ENCODE measurements at regions not wholly inside any gene's neighbourhood (a gene's known extent, or its start where the extent isn't known, plus 50 kb on each side); places are given as distances from the start of the nearest gene placed in this dataset.

DNA sequence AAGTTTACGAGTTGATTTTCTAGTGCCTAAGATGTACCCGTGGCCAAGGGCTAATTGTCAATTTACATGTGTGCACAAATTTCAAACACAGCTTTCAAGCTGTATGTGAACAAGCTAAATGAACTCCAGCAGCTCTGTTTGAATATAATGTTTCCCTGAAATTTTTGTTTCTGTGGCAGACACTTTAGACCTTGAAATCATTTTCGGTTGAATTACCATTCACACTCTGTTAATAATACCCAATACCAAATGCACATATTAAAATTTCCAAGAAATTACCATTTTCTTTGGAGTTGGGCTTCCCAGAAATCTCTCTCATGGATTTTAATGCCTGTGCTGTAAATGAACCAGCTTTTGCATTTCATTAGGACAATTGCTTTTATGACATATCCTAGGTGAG, 506.1 kb upstream of the ID4 start:
- TF ChIP-seq, protein P1, sequence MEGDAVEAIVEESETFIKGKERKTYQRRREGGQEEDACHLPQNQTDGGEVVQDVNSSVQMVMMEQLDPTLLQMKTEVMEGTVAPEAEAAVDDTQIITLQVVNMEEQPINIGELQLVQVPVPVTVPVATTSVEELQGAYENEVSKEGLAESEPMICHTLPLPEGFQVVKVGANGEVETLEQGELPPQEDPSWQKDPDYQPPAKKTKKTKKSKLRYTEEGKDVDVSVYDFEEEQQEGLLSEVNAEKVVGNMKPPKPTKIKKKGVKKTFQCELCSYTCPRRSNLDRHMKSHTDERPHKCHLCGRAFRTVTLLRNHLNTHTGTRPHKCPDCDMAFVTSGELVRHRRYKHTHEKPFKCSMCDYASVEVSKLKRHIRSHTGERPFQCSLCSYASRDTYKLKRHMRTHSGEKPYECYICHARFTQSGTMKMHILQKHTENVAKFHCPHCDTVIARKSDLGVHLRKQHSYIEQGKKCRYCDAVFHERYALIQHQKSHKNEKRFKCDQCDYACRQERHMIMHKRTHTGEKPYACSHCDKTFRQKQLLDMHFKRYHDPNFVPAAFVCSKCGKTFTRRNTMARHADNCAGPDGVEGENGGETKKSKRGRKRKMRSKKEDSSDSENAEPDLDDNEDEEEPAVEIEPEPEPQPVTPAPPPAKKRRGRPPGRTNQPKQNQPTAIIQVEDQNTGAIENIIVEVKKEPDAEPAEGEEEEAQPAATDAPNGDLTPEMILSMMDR (IDR thresholded peaks at IDR 0.05) = no peak
- no peak for TF ChIP-seq POLR2A (IDR thresholded peaks at IDR 0.05)
